MM.1S (cell line): ENCODE measurements at regions not wholly inside any gene's neighbourhood (a gene's known extent, or its start where the extent isn't known, plus 50 kb on each side); places are given as distances from the start of the nearest gene placed in this dataset.

Experiments used
- DNase-seq: peaks from one replicate; pipeline ENCODE4 v3.0.0-alpha.2; 2015
- H2AFZ ChIP-seq: fragments of 300-600 bp; sonication (generic); 2 replicates; pipeline ENCODE4 v1.6.0; 2016; ENCODE audit warnings: antibody characterized with exemption, low read length
- H3F3A ChIP-seq: fragments of 300-600 bp; sonication (generic); 2 replicates; pipeline ENCODE4 v1.6.1; 2016; ENCODE audit warnings: mild to moderate bottlenecking, antibody characterized with exemption, low read length, moderate library complexity, mixed read lengths; ENCODE audit not compliant: insufficient read depth
- H3K27ac ChIP-seq: fragments of 300-600 bp; sonication (generic); 2 replicates; pipeline ENCODE4 v1.5.1; 2016; ENCODE audit warnings: mild to moderate bottlenecking, low read length
- H3K27me3 ChIP-seq: fragments of 300-600 bp; sonication (generic); replicated peaks from 2 replicates; pipeline ENCODE4 v1.6.0; 2016; ENCODE audit warnings: low read length; ENCODE audit not compliant: insufficient read depth
- H3K36me3 ChIP-seq: fragments of 300-600 bp; sonication (generic); replicated peaks from 2 replicates; pipeline ENCODE4 v1.6.1; 2016; ENCODE audit warnings: mild to moderate bottlenecking, low read length, mixed read lengths; ENCODE audit not compliant: insufficient read depth
- H3K4me1 ChIP-seq: fragments of 300-600 bp; sonication (generic); 2 replicates; pipeline ENCODE4 v1.6.1; 2016; ENCODE audit warnings: low read length, mixed read lengths
- H3K4me2 ChIP-seq: fragments of 300-600 bp; sonication (generic); 2 replicates; pipeline ENCODE4 v1.6.0; 2016; ENCODE audit warnings: low read depth, low read length
- H3K4me3 ChIP-seq: fragments of 300-600 bp; sonication (generic); 2 replicates; pipeline ENCODE4 v1.5.1; 2016; ENCODE audit warnings: low read length, mixed read lengths
- H3K79me2 ChIP-seq: fragments of 300-600 bp; sonication (generic); 2 replicates; pipeline ENCODE4 v1.6.1; 2016; ENCODE audit warnings: mixed run types, low read length, mixed read lengths
- H3K9ac ChIP-seq: fragments of 300-600 bp; sonication (generic); 2 replicates; pipeline ENCODE4 v1.6.1; 2016; ENCODE audit warnings: low read length, mixed read lengths
- H3K9me2 ChIP-seq: fragments of 300-600 bp; sonication (generic); replicated peaks from 2 replicates; pipeline ENCODE4 v1.6.1; 2016; ENCODE audit warnings: mild to moderate bottlenecking, low read length, mixed read lengths; ENCODE audit not compliant: insufficient read depth
- H3K9me3 ChIP-seq: fragments of 300-600 bp; sonication (generic); replicated peaks from 2 replicates; pipeline ENCODE4 v1.6.1; 2016; ENCODE audit warnings: mild to moderate bottlenecking, low read length, mixed read lengths; ENCODE audit not compliant: insufficient read depth
- H4K20me1 ChIP-seq: fragments of 300-600 bp; sonication (generic); 2 replicates; pipeline ENCODE4 v1.6.1; 2016; ENCODE audit warnings: mild to moderate bottlenecking, low read length, moderate library complexity, mixed read lengths; ENCODE audit not compliant: insufficient read depth
- EZH2 ChIP-seq: fragments of 300-600 bp; sonication (generic); optimal IDR thresholded peaks from 2 replicates; pipeline ENCODE3; 2017; ENCODE audit warnings: low read depth, mild to moderate bottlenecking, antibody characterized with exemption, low read length, mixed read lengths
- EZH2phosphoT487 ChIP-seq: fragments of 300-600 bp; sonication (generic); IDR thresholded peaks from 2 replicates; pipeline ENCODE4 v1.6.1; 2018; ENCODE audit warnings: antibody characterized with exemption, low read length
- TF ChIP-seq, protein P1 (sequence below): fragments of 300-600 bp; sonication (generic); IDR thresholded peaks from 2 replicates; pipeline ENCODE4 v1.5.1; 2016; ENCODE audit warnings: antibody characterized with exemption, low read length, mixed read lengths

DNA sequence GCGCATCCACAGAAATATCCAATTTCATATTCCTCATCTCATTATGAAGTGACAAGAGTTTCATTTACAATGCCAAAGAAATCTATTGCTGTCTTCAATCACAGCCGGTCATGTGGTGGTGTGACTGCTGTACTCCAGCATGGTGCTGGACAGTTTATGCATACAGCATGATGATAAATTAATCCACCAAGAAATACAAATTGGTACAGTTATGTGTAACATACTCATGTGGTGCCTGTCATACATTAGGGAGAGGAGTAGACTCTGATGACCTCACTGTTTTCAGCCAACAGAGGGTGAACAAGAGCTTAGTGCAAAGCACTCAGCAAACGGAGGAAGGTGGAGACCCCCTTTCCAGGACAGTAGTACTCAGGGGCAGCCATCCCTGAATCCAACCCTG, 178.4 kb upstream of the SYNDIG1 start:
- no peaks in the 10 kb centered on the region for H3K27me3 ChIP-seq
- no peak overlapping the region for H3K27ac ChIP-seq
- no peaks in the 10 kb centered on the region for H3K36me3 ChIP-seq
- H3K4me2 ChIP-seq, result no peak overlapping the region
- H4K20me1 ChIP-seq, result no peaks in the 10 kb centered on the region
- H3K4me1 ChIP-seq, result no peaks in the 10 kb centered on the region; the same call in 1 of the 2 replicates
- H3K9ac ChIP-seq, result no peak overlapping the region
- H3K9me3 ChIP-seq, result no peaks in the 10 kb centered on the region
- no peak for DNase-seq
- no peaks in the 10 kb centered on the region for H3K79me2 ChIP-seq
- no peak overlapping the region for H3K4me3 ChIP-seq
- H3K9me2 ChIP-seq, result no peaks in the 10 kb centered on the region
- H3F3A ChIP-seq, result no peaks in the 10 kb centered on the region
- TF ChIP-seq EZH2, result no peak
- no peak overlapping the region for H2AFZ ChIP-seq

DNA sequence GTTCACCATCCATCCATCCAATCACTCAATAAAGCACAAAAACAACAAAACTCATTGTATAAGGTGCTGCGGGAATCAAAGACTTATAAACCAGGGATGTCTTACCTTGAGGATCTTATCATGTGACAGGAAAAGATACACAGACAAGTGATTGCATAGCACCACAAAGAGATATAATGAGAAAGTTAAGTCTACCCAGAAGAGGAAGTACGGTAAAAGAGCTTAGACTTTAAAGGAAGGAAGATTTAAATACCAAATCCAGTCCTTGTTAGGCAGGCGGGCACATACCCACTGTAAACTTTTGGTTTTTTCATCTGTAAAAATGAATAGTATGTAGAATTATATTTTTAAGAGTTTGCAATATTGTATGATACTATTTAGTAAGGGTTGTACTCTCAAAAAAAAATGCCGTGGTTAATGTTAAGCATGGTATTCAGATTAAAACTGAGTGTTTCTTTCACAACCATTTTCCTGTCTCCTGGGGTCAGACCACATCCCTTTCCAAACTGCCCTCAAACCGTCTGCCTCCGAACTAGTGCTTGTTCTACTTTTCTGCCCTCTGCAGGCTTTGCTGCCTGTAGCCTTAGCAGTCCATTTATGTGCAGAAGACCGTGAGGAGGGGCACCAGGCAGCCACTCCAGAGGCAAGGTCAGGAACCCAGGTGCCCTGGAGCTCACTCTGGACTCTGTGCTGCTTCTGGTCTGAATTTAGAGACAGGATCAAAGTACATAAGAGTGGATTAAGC, 179.5 kb upstream of the SYNDIG1 start:
- no peaks in the 10 kb centered on the region for H3F3A ChIP-seq
- H3K27me3 ChIP-seq, result no peaks in the 10 kb centered on the region
- no peak overlapping the region for H3K4me2 ChIP-seq
- H3K27ac ChIP-seq, result no peak overlapping the region
- no peaks in the 10 kb centered on the region; the same call in 1 of the 2 replicates for H3K4me1 ChIP-seq
- no peaks in the 10 kb centered on the region for H3K9me3 ChIP-seq
- TF ChIP-seq EZH2phosphoT487 (no peak), EZH2 (no peak)
- TF ChIP-seq, protein P1, sequence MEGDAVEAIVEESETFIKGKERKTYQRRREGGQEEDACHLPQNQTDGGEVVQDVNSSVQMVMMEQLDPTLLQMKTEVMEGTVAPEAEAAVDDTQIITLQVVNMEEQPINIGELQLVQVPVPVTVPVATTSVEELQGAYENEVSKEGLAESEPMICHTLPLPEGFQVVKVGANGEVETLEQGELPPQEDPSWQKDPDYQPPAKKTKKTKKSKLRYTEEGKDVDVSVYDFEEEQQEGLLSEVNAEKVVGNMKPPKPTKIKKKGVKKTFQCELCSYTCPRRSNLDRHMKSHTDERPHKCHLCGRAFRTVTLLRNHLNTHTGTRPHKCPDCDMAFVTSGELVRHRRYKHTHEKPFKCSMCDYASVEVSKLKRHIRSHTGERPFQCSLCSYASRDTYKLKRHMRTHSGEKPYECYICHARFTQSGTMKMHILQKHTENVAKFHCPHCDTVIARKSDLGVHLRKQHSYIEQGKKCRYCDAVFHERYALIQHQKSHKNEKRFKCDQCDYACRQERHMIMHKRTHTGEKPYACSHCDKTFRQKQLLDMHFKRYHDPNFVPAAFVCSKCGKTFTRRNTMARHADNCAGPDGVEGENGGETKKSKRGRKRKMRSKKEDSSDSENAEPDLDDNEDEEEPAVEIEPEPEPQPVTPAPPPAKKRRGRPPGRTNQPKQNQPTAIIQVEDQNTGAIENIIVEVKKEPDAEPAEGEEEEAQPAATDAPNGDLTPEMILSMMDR, result no peak
- DNase-seq, result no peak
- H3K4me3 ChIP-seq, result no peak overlapping the region
- no peak overlapping the region for H2AFZ ChIP-seq
- no peaks in the 10 kb centered on the region for H3K9me2 ChIP-seq
- H3K9ac ChIP-seq, result no peak overlapping the region
- no peaks in the 10 kb centered on the region for H3K36me3 ChIP-seq
- no peaks in the 10 kb centered on the region for H4K20me1 ChIP-seq
- H3K79me2 ChIP-seq, result no peaks in the 10 kb centered on the region

DNA sequence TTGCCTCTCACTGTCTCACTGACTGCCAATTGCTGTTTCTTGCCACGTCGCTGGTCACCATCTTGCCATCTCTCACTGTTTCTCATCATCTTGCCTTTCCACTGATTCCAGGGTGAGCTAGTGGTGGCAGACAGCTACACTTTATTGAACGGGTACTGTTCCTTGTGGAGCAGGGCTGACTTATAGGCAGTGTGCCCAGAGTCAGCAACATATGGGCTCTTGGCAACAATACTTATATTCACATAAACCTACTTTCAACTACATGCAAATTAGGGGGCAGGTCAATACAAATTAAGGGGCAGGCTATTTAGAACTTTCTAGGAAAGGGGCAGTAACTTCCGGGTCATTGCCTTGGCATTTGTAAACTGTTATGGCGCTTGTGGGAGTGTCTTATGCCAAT, 186.2 kb upstream of the SYNDIG1 start:
- no peak overlapping the region for H3K4me3 ChIP-seq
- TF ChIP-seq EZH2phosphoT487 (no peak), EZH2 (no peak)
- TF ChIP-seq, protein P1, result no peak

DNA sequence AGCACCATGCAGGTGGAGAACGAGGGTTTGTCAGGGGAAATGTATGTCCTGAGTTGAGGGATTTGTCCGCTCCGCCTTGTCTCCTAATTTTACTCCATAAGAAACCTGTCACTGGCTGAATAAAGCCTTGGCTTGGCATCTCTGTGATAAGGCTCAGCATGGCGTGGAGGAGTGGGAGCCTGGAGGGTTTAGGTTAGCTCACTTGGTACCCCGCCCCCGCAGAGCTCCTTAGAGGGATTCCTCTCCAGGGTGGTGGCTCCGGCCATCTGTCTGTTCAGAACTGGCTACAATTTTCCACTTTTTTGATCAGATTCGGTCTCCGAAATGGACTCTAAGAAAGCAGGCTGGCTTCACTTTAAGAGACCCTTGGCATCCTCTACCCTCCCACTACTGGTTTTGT, 192.2 kb upstream of the SYNDIG1 start:
- no peaks in the 10 kb centered on the region for H3K36me3 ChIP-seq
- no peak overlapping the region for H3K27ac ChIP-seq
- H3K27me3 ChIP-seq, result no peaks in the 10 kb centered on the region
- no peak for DNase-seq
- no peak overlapping the region for H3K4me2 ChIP-seq
- TF ChIP-seq EZH2phosphoT487 (no peak), EZH2 (no peak)
- TF ChIP-seq, protein P1, result no peak
- no peaks in the 10 kb centered on the region for H4K20me1 ChIP-seq
- H3K4me1 ChIP-seq, result no peaks in the 10 kb centered on the region
- H3K9me2 ChIP-seq, result no peaks in the 10 kb centered on the region
- H3K9me3 ChIP-seq, result no peaks in the 10 kb centered on the region
- H3K79me2 ChIP-seq, result no peaks in the 10 kb centered on the region
- H3K9ac ChIP-seq, result no peak overlapping the region
- no peak overlapping the region for H3K4me3 ChIP-seq
- no peak overlapping the region for H2AFZ ChIP-seq
- H3F3A ChIP-seq, result no peaks in the 10 kb centered on the region

More for the DNA sequence above, 186.2 kb upstream of the SYNDIG1 start:
- no peak overlapping the region for H3K27ac ChIP-seq
- H3K4me2 ChIP-seq, result no peak overlapping the region
- H3K4me1 ChIP-seq, result no peaks in the 10 kb centered on the region
- H3F3A ChIP-seq, result no peaks in the 10 kb centered on the region
- H2AFZ ChIP-seq, result no peak overlapping the region
- H4K20me1 ChIP-seq, result no peaks in the 10 kb centered on the region
- H3K36me3 ChIP-seq, result no peaks in the 10 kb centered on the region
- H3K9me2 ChIP-seq, result no peaks in the 10 kb centered on the region
- H3K9ac ChIP-seq, result no peak overlapping the region
- H3K27me3 ChIP-seq, result no peaks in the 10 kb centered on the region
- no peaks in the 10 kb centered on the region for H3K79me2 ChIP-seq
- no peaks in the 10 kb centered on the region for H3K9me3 ChIP-seq
- DNase-seq, result no peak
